RPMI8226 (cell line): ENCODE measurements at regions not wholly inside any gene's neighbourhood (a gene's known extent, or its start where the extent isn't known, plus 50 kb on each side); places are given as distances from the start of the nearest gene placed in this dataset.

Source experiments
- DNase-seq: peaks from one replicate; pipeline ENCODE4 v3.0.0-alpha.2; 2015

DNA sequence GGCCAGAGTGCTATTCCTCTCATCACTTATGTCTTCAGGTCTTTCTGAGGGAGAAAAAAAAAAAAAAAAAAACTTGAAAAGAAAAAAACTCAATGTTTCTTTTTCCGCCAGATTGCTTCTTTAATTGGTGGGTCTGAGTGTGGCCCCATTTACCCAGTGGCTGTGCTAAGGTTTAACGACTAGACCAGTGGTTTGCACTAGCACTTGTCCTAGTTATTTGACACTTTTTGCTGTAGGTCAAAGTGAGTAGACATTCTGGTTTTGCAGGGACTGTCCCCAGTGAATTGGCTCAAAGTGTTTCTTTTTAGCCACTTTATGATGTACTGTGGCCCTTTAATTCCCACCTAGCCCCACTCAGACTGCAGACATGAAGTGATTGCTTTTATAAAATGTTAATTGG is 273.3 kb downstream of the PTEN start:
- no peak for DNase-seq

- peak; percentile 13 for DNase-seq
Measured at GRCh38 chr10:88138319-88138848, 275.0 kb downstream of the PTEN start.

- no peak for DNase-seq
Measured at GRCh38 chr10:88147000-88147798, 283.8 kb downstream of the PTEN start.

DNA sequence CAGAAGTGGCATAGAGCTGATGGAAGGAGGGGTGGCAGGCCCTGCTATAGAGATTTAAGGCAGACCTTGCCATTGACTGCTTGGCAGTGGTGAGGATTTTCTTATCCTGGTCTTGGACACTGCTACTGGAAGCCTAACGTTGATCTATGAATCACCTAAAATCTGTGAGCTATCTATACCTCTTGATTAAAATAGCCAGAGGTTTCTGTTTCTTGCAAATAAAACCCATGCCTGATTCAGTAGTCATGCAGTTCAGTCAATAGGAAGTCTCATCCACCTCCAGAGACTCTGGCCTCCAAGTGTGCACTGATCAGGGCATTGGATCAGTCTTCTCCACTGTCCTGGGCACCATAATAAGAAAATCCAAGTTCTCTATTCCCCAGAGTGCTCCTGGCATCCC is 286.5 kb downstream of the PTEN start:
- DNase-seq, result no peak

DNA sequence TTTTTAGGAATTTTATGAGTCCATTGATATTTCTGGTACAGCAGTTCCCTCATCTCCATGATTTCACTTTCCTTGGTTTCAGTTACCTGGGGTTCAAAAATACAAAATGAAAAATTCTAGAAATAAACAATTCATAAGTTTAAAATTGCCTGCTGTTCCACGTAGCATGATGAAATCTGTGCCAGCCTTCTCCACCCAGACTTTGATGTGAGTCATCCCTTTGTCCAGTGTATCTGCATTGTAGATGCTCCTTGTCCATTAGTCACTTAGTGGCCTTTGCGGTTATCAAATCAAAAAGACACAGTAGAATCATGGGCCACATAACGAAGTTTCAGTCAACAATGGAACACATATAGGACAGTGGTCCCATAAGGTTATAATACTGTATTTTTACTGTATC is 286.9 kb downstream of the PTEN start:
- no peak for DNase-seq

DNA sequence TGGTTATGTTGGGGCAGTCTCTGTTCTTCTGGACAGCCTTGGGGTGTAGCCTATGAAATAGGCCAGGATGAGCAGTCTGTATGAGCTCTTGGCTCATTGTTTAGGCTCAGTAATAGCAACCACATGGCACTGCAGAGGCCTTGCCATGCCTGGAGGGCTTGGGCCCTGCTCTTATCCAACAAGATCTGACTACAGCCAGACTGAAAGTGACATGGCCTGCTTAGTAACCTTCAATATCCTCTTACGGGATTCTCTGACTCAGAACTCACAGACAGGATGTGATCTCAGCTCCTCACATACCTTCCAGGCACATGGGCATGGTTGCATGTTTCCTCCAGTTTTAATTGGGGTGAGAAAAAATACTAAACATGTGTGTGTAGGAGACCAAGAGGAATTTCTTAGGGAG is 289.3 kb downstream of the PTEN start:
- no peak for DNase-seq

DNA sequence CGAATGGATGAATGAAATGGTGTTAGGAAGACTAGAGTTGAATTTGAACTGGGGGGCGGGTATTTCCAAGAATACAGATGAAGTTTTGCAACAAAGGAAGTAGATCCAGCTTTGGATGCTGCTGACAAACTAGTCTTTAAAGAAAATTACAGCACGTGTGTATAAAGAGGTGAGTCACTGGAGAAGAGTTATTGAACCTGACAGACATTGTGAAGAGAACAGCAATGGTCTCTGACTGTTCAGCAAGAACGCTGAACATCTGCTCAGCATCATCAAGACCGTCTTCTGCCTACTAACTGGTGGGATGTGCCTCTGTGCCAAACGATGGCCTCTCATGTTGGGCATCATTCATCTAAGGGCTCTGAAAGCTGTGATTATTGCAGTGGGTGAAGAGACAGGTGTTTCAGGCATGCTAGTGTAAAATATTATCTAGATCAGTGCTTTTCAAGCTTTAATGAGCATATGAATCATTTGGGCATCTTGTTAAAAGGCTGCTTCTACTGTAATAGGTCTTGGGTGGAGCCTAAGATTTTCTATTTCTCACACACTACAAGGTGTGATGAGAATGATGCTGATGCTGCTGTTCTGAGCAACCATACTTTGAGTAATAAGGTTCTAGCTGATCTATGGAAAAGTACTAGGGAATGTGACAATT is 291.3 kb downstream of the PTEN start:
- no peak for DNase-seq

DNA sequence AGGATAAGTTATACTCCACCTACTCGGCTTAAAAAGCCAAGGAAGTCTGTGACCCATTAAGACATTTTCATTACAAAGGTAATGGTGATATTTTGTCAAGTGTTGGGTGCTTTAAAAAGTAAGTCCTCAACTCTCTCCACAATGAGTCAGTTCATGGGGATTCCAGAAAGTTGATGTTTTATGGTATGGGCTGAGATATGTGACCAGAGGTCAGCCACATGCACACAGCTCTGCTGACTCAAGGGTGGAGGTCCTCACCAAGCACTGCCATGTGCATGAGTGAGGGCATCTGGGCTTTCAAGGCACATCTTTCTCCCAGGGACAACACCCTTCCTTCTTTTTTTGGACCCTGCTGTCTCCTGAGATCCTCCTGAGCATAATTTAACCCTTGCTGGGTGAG is 292.9 kb downstream of the PTEN start:
- DNase-seq, result no peak

DNA sequence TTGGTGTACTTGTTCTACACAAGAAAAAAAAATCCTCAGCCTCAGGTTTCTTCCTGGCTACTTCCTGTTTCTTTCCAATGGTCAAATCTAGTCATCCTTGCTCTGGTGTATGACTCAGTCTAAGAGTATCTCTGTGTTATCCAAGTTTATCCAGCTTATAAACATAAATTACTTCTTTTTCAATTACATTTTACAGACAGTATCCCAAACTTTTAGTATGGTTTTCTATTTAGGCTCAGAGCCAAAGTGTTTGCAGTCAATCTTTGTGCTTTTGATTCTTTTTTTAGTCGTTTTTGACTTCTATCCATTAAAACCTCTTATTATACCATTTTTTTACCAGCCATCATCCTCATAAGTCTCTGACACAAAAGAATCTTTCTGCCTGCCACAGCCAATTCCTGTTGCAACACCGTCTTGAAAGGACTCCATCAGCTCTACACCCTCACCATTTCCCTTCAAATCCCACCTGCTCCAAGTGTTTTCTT is 294.6 kb downstream of the PTEN start:
- no peak for DNase-seq

GRCh38 chr10:88158526-88159122 is 295.2 kb downstream of the PTEN start:
- DNase-seq, result no peak

- no peak for DNase-seq
Measured at GRCh38 chr10:88159127-88159829, 295.9 kb downstream of the PTEN start.

- DNase-seq, result no peak
Measured at GRCh38 chr10:88161070-88161469, 297.6 kb downstream of the PTEN start.

GRCh38 chr10:88161756-88162155 is 298.3 kb downstream of the PTEN start:
- DNase-seq, result no peak

- peak; percentile 7 for DNase-seq
Measured at GRCh38 chr10:88162852-88163251, 299.4 kb downstream of the PTEN start.

DNA sequence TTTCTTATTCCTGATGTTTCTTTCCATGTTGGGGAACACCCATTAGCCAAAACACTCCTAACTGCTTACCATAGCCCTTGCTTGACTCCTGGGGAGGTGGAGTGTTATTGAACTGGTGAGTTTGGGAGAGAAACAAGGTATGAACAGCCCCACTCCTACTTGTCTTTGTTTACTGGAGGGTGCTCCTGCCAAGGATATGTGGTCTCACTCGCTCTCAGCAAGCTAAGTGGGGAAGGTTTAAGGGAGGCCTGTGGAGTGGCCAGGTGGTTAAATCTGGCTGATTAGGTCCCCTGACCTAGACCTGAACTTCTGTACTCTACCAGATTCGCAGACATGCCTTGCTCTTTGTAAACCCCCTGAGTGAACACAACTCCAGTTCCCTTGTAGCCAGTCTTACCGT is 300.1 kb downstream of the PTEN start:
- no peak for DNase-seq

- no peak for DNase-seq
Measured at GRCh38 chr10:88164471-88164870, 301.0 kb downstream of the PTEN start.

- DNase-seq, result no peak
Measured at GRCh38 chr10:88165849-88166271, 302.4 kb downstream of the PTEN start.

DNA sequence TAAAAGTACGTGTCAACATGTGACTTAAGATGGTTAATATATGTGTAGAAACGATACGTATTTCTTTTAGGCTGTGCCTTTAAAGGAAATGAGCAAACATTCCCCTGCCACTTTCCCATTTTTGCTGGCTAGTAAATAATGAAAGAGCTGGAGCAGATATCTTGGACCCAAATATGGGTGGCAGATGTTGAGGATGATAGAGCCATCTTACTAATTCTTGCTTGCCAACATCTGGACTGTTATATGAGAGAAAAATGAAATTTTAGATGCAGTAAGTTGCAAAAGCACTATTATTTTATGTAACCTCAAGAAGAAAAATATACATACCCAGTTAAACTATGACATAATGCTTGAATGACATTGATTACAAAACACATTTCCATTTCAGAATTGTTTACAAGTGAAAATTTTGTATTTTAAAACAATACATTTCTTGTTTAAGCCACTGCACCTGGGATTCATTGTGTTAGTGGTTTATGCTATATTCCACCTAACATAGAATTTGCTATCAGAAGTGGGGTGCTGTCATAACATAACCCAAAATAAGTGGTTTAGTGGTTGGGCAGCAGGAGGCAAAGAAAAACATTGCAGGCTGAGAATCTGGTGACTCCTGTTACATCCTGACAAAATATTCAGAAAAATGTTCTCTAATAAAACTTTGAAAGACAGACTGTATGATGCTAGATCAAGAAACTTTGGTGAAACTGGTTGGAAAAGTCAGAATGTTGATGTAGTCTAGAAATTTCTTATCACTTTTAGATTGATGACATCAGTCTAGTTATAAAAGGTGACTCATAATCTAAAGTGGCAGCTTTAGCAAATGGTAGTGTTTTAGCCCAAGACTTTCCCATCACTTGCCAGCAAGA is 305.0 kb downstream of the PTEN start:
- DNase-seq, result no peak

- DNase-seq, result no peak
Measured at GRCh38 chr10:88169037-88169319, 305.6 kb downstream of the PTEN start.

DNA sequence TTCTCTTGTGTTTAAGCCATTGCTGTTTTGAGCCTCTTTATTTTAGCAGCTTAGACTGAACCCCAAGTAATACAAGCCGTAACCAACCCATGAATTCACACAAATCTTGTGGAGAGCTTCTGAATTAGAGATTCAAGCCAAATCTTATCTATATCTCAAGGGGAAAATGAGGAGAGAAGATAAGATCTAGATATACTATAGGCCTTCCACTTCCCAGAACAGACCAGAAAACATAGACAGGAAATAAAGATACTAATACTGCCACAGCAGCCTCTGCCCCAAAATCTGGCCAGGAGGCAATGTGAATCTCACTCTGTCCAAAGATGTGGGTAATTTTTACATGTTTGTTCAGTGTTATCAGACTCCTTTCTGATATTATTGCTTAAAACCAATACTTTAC is 307.2 kb downstream of the PTEN start:
- no peak for DNase-seq

DNA sequence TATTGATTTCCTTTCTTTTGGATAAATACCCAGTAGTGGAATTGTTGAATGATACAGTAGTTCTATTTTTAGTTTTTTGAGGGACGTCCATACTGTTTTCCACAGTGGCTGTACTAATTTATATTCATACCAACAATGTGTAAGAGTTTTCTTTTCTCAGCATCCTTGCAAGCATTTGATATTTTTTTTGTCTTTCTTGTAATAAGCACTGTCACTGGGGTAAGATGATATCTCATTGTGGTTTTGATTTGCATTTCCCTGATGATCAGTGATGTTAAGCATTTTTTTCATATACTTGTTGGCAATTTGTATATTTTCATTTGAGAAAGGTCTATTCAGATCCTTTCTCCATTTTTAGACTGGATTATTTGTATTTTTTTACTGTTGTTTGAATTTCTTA is 308.7 kb downstream of the PTEN start:
- DNase-seq, result no peak

DNA sequence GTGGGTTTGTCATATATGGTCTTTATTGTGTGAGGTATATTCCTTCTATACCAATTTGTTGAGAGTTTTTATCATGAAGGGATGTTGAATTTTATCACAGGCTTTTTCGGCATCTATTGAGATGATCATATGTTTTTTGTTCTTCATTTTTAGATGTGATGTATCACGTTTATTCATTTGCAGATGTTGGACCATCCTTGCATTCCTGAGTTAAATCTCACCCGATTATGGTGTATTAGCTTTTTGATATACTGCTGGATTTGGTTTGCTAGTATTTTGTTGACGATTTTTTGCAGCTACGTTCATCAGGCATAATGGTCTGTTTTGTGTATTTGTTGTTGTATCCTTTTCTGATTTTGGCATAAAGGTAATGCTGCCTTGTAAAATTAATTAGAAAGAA is 311.0 kb downstream of the PTEN start:
- no peak for DNase-seq
